ENCODE measurements at regions not wholly inside any gene's neighbourhood (a gene's known extent, or its start where the extent isn't known, plus 50 kb on each side); places are given as distances from the start of the nearest gene placed in this dataset.

DNA sequence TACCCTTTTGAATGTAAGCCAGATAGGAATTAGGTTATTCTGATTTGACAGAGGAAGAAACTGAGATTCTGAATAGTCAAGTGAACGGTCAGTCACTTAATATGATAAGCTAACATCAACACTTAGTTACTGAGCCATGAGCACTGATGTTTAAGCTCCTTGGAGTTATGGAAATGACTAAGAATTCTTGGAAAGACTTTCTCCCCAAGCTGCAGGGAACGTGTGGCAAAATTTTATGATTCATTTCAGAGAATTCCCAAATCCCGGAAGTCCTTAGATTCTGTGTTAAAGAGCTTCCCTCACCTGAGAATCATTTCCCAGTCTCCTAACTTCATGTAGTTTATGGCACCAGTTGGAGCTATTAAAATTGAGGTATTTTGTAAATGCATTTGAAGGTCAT is 330.9 kb downstream of the XPNPEP1 start:
- no peak for DNase-seq
- Histone ChIP-seq H3K9me3 (ENCODE audit: control insufficient read depth, insufficient read depth, low read length) (peaks cover 3% of the 10 kb centered on the region), H2AK5ac (ENCODE audit: low read depth, low read length) (no peak overlapping the region), H2BK5ac (ENCODE audit: low read depth, low read length, poor library complexity, severe bottlenecking) (no peak overlapping the region), H3K4me1 (ENCODE audit: control insufficient read depth, insufficient read depth, low read length) (no peaks in the 10 kb centered on the region), H3K9ac (ENCODE audit: low read depth, low read length) (no peak overlapping the region), H3K56ac (ENCODE audit: extremely low read depth, insufficient read depth, low read length) (no peak overlapping the region), H2BK120ac (ENCODE audit: low read depth, low read length) (no peak overlapping the region), H4K8ac (ENCODE audit: low read depth in 2 of 2, low read length in 2 of 2) (no peak overlapping the region), H2BK20ac (ENCODE audit: low read depth, low read length) (no peak overlapping the region), H4K91ac (ENCODE audit: insufficient read depth, low read depth, low read length) (no peak overlapping the region), H4K20me1 (ENCODE audit: insufficient read depth, low read length) (no peaks in the 10 kb centered on the region), H3K4me3 (ENCODE audit: insufficient read depth, low read depth, low read length) (no peak overlapping the region), H3K79me1 (ENCODE audit: low read depth in 1 of 2, low read length in 2 of 2) (no peaks in the 10 kb centered on the region), H3K23ac (ENCODE audit: low read depth, low read length) (no peak overlapping the region), H3K36me3 (ENCODE audit: control insufficient read depth, insufficient read depth, low read length) (no peaks in the 10 kb centered on the region), H4K5ac (ENCODE audit: low read depth, low read length) (no peak overlapping the region), H3K4ac (ENCODE audit: low read depth, low read length) (no peak overlapping the region), H3K27ac (ENCODE audit: insufficient read depth, low read length) (no peak overlapping the region), H3K9me1 (ENCODE audit: insufficient read depth, low read length) (no peaks in the 10 kb centered on the region), H3K14ac (replicated peaks; ENCODE audit: low read depth, low read length) (no peak overlapping the region), H2BK15ac (ENCODE audit: low read depth, low read length) (no peak overlapping the region), H3K18ac (ENCODE audit: low read depth, low read length) (no peak overlapping the region), H3K4me2 (ENCODE audit: low read depth, low read length) (no peak overlapping the region), H3K27me3 (ENCODE audit: control insufficient read depth, insufficient read depth, low read length) (no peaks in the 10 kb centered on the region), H2AK9ac (replicated peaks; ENCODE audit: low read depth, low read length, poor library complexity) (no peak overlapping the region), H2AFZ (replicated peaks; ENCODE audit: low read length, poor library complexity) (no peak overlapping the region)
- ATAC-seq (ENCODE audit: low read depth), result no peak
- WGBS, 2 experiments (ENCODE audit: extremely low coverage in 2 of 2, insufficient read length in 1 of 2), result no CpG with 5 or more reads among the region's 3 CpGs
- TF ChIP-seq, protein P1, sequence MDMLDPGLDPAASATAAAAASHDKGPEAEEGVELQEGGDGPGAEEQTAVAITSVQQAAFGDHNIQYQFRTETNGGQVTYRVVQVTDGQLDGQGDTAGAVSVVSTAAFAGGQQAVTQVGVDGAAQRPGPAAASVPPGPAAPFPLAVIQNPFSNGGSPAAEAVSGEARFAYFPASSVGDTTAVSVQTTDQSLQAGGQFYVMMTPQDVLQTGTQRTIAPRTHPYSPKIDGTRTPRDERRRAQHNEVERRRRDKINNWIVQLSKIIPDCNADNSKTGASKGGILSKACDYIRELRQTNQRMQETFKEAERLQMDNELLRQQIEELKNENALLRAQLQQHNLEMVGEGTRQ (IDR thresholded peaks at IDR 0.05; ENCODE audit: low read depth, low read length), result no peak
- TF ChIP-seq SMC3 (IDR thresholded peaks at IDR 0.05; ENCODE audit: low read depth, low read length) (no peak), POLR2A (IDR thresholded peaks at IDR 0.05; ENCODE audit: low read depth, low read length) (no peak), NFE2L2 (IDR thresholded peaks at IDR 0.05; ENCODE audit: low read depth, low read length) (no peak)
- POLR2A ChIA-PET (ENCODE audit: unreplicated experiment), result no interaction called here
- intact Hi-C loops (cut with micrococcal nuclease), result no loop called here
- CTCF ChIA-PET, result no interaction called here
- dilution Hi-C loops (cut with HindIII; ENCODE audit: low sequenced_read_pairs, unreplicated experiment), result no loop called here
- BruUV-seq (replicated peaks), result no TSS peak
- in situ Hi-C loops (cut with MboI; ENCODE audit: low sequenced_read_pairs), result no loop called here

Measured in IMR-90 (cell line).